ENCODE measurements at regions not wholly inside any gene's neighbourhood (a gene's known extent, or its start where the extent isn't known, plus 50 kb on each side); places are given as distances from the start of the nearest gene placed in this dataset.

GRCh38 chr18:29681578-29681977, 1361.0 kb downstream of the DSC3 start:
- H4K20me1 ChIP-seq, result no peaks in the 10 kb centered on the region
- no peaks in the 10 kb centered on the region for H3K4me1 ChIP-seq
- no peak overlapping the region for H3K4me3 ChIP-seq
- no peaks in the 10 kb centered on the region for H3K9me3 ChIP-seq (replicated peaks in 1 of 11)
- no peak overlapping the region for H3K9ac ChIP-seq
- no peaks in the 10 kb centered on the region for H3K27me3 ChIP-seq
- no peak for TF ChIP-seq Cebpa-rat (IDR thresholded peaks at IDR 0.05)
- H3K27ac ChIP-seq, result no peak overlapping the region
- H3K4me2 ChIP-seq, result no peak overlapping the region
- no peaks in the 10 kb centered on the region for H3K36me3 ChIP-seq

GRCh38 chr18:29664278-29665036, 1378.1 kb downstream of the DSC3 start:
- no peak overlapping the region for H3K9ac ChIP-seq
- peaks cover 0 to 4% (median 0%) of the 10 kb centered on the region in 11 experiments; a peak in 1 of 22 replicates for H3K9me3 ChIP-seq (replicated peaks in 1 of 11)
- H3K27me3 ChIP-seq, result no peaks in the 10 kb centered on the region
- H3K36me3 ChIP-seq, result no peaks in the 10 kb centered on the region
- no peak overlapping the region for H3K4me2 ChIP-seq
- H3K4me1 ChIP-seq, result no peaks in the 10 kb centered on the region
- no peak overlapping the region for H3K27ac ChIP-seq
- H3K4me3 ChIP-seq, result no peak overlapping the region
- TF ChIP-seq Cebpa-rat (IDR thresholded peaks at IDR 0.05), result no peak
- no peaks in the 10 kb centered on the region for H4K20me1 ChIP-seq

GRCh38 chr18:29661924-29662323, 1380.6 kb downstream of the DSC3 start:
- H3K9me3 ChIP-seq (replicated peaks in 1 of 11), result peaks cover 0 to 4% (median 0%) of the 10 kb centered on the region in 11 experiments; a peak in 1 of 22 replicates
- no peak overlapping the region for H3K4me2 ChIP-seq
- H3K4me3 ChIP-seq, result no peak overlapping the region
- H3K9ac ChIP-seq, result no peak overlapping the region
- no peak for TF ChIP-seq Cebpa-rat (IDR thresholded peaks at IDR 0.05)
- H4K20me1 ChIP-seq, result no peaks in the 10 kb centered on the region
- H3K27me3 ChIP-seq, result no peaks in the 10 kb centered on the region
- H3K4me1 ChIP-seq, result no peaks in the 10 kb centered on the region
- no peaks in the 10 kb centered on the region for H3K36me3 ChIP-seq
- no peak overlapping the region for H3K27ac ChIP-seq

GRCh38 chr18:29660777-29661176, 1381.8 kb downstream of the DSC3 start:
- H3K27ac ChIP-seq, result no peak overlapping the region
- no peaks in the 10 kb centered on the region for H3K27me3 ChIP-seq
- TF ChIP-seq Cebpa-rat (IDR thresholded peaks at IDR 0.05), result no peak
- no peaks in the 10 kb centered on the region for H3K9me3 ChIP-seq (replicated peaks in 1 of 11)
- H3K36me3 ChIP-seq, result no peaks in the 10 kb centered on the region
- no peaks in the 10 kb centered on the region for H3K4me1 ChIP-seq
- no peak overlapping the region for H3K4me3 ChIP-seq
- no peak overlapping the region for H3K9ac ChIP-seq
- H3K4me2 ChIP-seq, result no peak overlapping the region
- no peaks in the 10 kb centered on the region for H4K20me1 ChIP-seq

- peak overlapping the region in 3 of 11 experiments; percentile 45 to 91 (median 51); a peak in 6 of 22 replicates for H3K4me2 ChIP-seq
- no peaks in the 10 kb centered on the region for H3K27me3 ChIP-seq
- H3K4me1 ChIP-seq, result peaks cover 0 to 63% (median 0%) of the 10 kb centered on the region in 10 experiments; a peak in 6 of 20 replicates
- no peak overlapping the region for H3K4me3 ChIP-seq
- H3K9ac ChIP-seq, result no peak overlapping the region
- TF ChIP-seq Cebpa-rat (IDR thresholded peaks at IDR 0.05), result no peak
- peaks cover 0 to 4% (median 0%) of the 10 kb centered on the region in 11 experiments; a peak in 3 of 22 replicates for H3K9me3 ChIP-seq (replicated peaks in 1 of 11)
- H3K27ac ChIP-seq, result peak overlapping the region in 1 of 11 experiments; percentile 49; a peak in 1 of 22 replicates
- H4K20me1 ChIP-seq, result no peaks in the 10 kb centered on the region
- no peaks in the 10 kb centered on the region for H3K36me3 ChIP-seq
Observed at GRCh38 chr18:29653671-29654215, 1388.8 kb downstream of the DSC3 start.

GRCh38 chr18:29652797-29653196, 1389.7 kb downstream of the DSC3 start:
- Histone ChIP-seq H3K27me3 (no peaks in the 10 kb centered on the region), H3K9me3 (replicated peaks in 1 of 11) (peaks cover 0 to 14% (median 0%) of the 10 kb centered on the region in 11 experiments; a peak in 5 of 22 replicates), H4K20me1 (no peaks in the 10 kb centered on the region), H3K9ac (peak overlapping the region in 1 of 11 experiments; percentile 25; a peak in 1 of 22 replicates), H3K36me3 (no peaks in the 10 kb centered on the region), H3K4me1 (peaks cover 0 to 63% (median 0%) of the 10 kb centered on the region in 10 experiments; a peak in 6 of 20 replicates), H3K27ac (peak overlapping the region in 4 of 11 experiments; percentile 13 to 64 (median 56); a peak in 5 of 22 replicates), H3K4me2 (peak overlapping the region in 3 of 11 experiments; percentile 45 to 91 (median 51); a peak in 6 of 22 replicates), H3K4me3 (no peak overlapping the region)
- no peak for TF ChIP-seq Cebpa-rat (IDR thresholded peaks at IDR 0.05)

GRCh38 chr18:29651122-29651680, 1391.3 kb downstream of the DSC3 start:
- Histone ChIP-seq H3K27me3 (no peaks in the 10 kb centered on the region), H3K9ac (no peak overlapping the region), H4K20me1 (no peaks in the 10 kb centered on the region)

GRCh38 chr18:29648891-29649290, 1393.7 kb downstream of the DSC3 start:
- peaks cover 0 to 20% (median 0%) of the 10 kb centered on the region in 11 experiments; a peak in 5 of 22 replicates for H3K9me3 ChIP-seq (replicated peaks in 1 of 11)
- no peaks in the 10 kb centered on the region for H3K27me3 ChIP-seq
- no peak overlapping the region for H3K27ac ChIP-seq
- H3K36me3 ChIP-seq, result no peaks in the 10 kb centered on the region
- H3K4me1 ChIP-seq, result peaks cover 0 to 49% (median 0%) of the 10 kb centered on the region in 10 experiments; a peak in 6 of 20 replicates
- H3K4me2 ChIP-seq, result no peak overlapping the region
- no peak for TF ChIP-seq Cebpa-rat (IDR thresholded peaks at IDR 0.05)
- no peaks in the 10 kb centered on the region for H4K20me1 ChIP-seq
- no peak overlapping the region for H3K4me3 ChIP-seq
- no peak overlapping the region for H3K9ac ChIP-seq

More at GRCh38 chr18:29651122-29651680, 1391.3 kb downstream of the DSC3 start:
- no peak for TF ChIP-seq Cebpa-rat (IDR thresholded peaks at IDR 0.05)
- peak overlapping the region in 4 of 11 experiments; percentile 9 to 91 (median 48); a peak in 6 of 22 replicates for H3K4me2 ChIP-seq
- H3K4me1 ChIP-seq, result peaks cover 0 to 63% (median 0%) of the 10 kb centered on the region in 10 experiments; a peak in 6 of 20 replicates
- peak overlapping the region in 2 of 11 experiments; percentile 6 to 23; a peak in 2 of 22 replicates for H3K27ac ChIP-seq
- H3K4me3 ChIP-seq, result no peak overlapping the region
- H3K36me3 ChIP-seq, result no peaks in the 10 kb centered on the region
- H3K9me3 ChIP-seq (replicated peaks in 1 of 11), result peaks cover 0 to 20% (median 0%) of the 10 kb centered on the region in 11 experiments; a peak in 5 of 22 replicates

- no peak overlapping the region for H3K9ac ChIP-seq
- no peak overlapping the region for H3K4me3 ChIP-seq
- H3K36me3 ChIP-seq, result no peaks in the 10 kb centered on the region
- H3K9me3 ChIP-seq (replicated peaks in 1 of 11), result peaks cover 0 to 20% (median 0%) of the 10 kb centered on the region in 11 experiments; a peak in 5 of 22 replicates
- H3K4me2 ChIP-seq, result no peak overlapping the region
- peaks cover 0 to 37% (median 0%) of the 10 kb centered on the region in 10 experiments; a peak in 6 of 20 replicates for H3K4me1 ChIP-seq
- no peak for TF ChIP-seq Cebpa-rat (IDR thresholded peaks at IDR 0.05)
- no peak overlapping the region for H3K27ac ChIP-seq
- H3K27me3 ChIP-seq, result no peaks in the 10 kb centered on the region
- no peaks in the 10 kb centered on the region for H4K20me1 ChIP-seq
Observed at GRCh38 chr18:29647700-29648099, 1394.8 kb downstream of the DSC3 start.

Data from BLaER1 treated with 17β-estradiol and CSF1 and Interleukin-3, amounts not matched to agents 10 nM and 100 nM (cell line).